ENCODE measurements at regions not wholly inside any gene's neighbourhood (a gene's known extent, or its start where the extent isn't known, plus 50 kb on each side); places are given as distances from the start of the nearest gene placed in this dataset.

DNA sequence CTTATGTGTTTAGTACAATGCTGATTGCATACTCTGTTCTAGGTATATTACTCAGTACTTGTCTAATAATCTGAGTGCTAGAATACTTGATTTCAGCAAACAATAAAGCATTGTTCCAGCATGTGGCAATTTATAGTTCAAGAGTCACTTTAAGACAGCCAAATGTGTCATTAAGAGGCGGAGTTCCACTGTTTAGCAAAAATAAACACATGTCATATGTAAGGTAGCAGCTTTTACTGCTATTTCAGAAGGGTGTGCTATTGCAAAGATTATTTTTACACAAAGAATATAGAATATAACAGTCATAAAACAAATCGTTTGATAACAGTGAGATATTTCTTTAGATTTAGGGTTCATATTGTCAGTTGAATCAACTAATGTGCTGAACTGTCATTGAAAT, 358.7 kb downstream of the TUSC7 start:
- DNase-seq (no peak), ATAC-seq (ENCODE audit: insufficient read depth, low FRiP score) (no peak)
- TF ChIP-seq, protein P1, sequence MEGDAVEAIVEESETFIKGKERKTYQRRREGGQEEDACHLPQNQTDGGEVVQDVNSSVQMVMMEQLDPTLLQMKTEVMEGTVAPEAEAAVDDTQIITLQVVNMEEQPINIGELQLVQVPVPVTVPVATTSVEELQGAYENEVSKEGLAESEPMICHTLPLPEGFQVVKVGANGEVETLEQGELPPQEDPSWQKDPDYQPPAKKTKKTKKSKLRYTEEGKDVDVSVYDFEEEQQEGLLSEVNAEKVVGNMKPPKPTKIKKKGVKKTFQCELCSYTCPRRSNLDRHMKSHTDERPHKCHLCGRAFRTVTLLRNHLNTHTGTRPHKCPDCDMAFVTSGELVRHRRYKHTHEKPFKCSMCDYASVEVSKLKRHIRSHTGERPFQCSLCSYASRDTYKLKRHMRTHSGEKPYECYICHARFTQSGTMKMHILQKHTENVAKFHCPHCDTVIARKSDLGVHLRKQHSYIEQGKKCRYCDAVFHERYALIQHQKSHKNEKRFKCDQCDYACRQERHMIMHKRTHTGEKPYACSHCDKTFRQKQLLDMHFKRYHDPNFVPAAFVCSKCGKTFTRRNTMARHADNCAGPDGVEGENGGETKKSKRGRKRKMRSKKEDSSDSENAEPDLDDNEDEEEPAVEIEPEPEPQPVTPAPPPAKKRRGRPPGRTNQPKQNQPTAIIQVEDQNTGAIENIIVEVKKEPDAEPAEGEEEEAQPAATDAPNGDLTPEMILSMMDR (IDR thresholded peaks at IDR 0.05; ENCODE audit: control extremely low read depth, extremely low read depth), result no peak
- no peaks in the 10 kb centered on the region for H3K27me3 ChIP-seq (ENCODE audit: control insufficient read depth in 3 of 3, insufficient read depth in 3 of 3, low read length in 2 of 3)
- H3K27ac ChIP-seq (ENCODE audit: low read depth in 1 of 2, low read length in 1 of 2), result no peak overlapping the region
- no peaks in the 10 kb centered on the region for H3K9me3 ChIP-seq (ENCODE audit: control insufficient read depth in 4 of 4, insufficient read depth in 3 of 4, low read length in 3 of 4)
- 78 to 84% methylated on average over 2 of the region's 2 CpGs for WGBS, 2 donors
- no peak overlapping the region for H3K9ac ChIP-seq (ENCODE audit: insufficient read depth in 1 of 2, low read length in 2 of 2)
- H3K4me3 ChIP-seq, result no peak overlapping the region
- peaks cover 0 to 2% (median 0%) of the 10 kb centered on the region in 5 donors for H3K4me1 ChIP-seq (ENCODE audit: control insufficient read depth in 5 of 5, insufficient read depth in 5 of 5, low read length in 5 of 5)
- no peaks in the 10 kb centered on the region for H3K36me3 ChIP-seq (ENCODE audit: control insufficient read depth in 4 of 4, insufficient read depth in 4 of 4, low read length in 4 of 4)

DNA sequence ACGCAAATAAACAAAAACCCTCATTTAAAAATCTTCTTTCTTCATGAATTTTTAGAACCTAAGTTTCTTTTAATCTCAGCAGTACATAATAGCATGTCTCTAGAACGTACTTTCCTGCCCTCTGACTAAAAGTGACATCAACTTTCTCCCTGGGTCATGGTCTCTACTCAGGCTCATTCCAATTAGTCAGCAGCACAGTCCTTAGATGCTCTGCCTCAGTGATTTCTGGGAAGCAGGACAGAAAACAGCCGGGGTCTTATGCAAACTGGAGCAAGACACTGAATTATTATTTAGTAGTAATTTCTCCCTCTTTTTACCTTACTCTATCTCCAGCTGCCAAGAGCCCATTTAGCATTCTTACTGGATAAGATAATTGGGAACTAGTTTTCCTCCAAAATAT, 365.2 kb downstream of the TUSC7 start:
- DNase-seq (no peak), ATAC-seq (ENCODE audit: insufficient read depth, low FRiP score) (no peak)
- no peaks in the 10 kb centered on the region for H3K4me1 ChIP-seq (ENCODE audit: control insufficient read depth in 5 of 5, insufficient read depth in 5 of 5, low read length in 5 of 5)
- no peak overlapping the region for H3K4me3 ChIP-seq
- WGBS, 2 donors, result 65 to 74% methylated on average over 3 of the region's 3 CpGs
- no peaks in the 10 kb centered on the region for H3K27me3 ChIP-seq (ENCODE audit: control insufficient read depth in 3 of 3, insufficient read depth in 3 of 3, low read length in 2 of 3)
- no peak overlapping the region for H3K9ac ChIP-seq (ENCODE audit: insufficient read depth in 1 of 2, low read length in 2 of 2)
- H3K27ac ChIP-seq (ENCODE audit: low read depth in 1 of 2, low read length in 1 of 2), result no peak overlapping the region
- TF ChIP-seq, protein P1 (IDR thresholded peaks at IDR 0.05; ENCODE audit: control extremely low read depth, extremely low read depth), result no peak
- no peaks in the 10 kb centered on the region for H3K9me3 ChIP-seq (ENCODE audit: control insufficient read depth in 4 of 4, insufficient read depth in 3 of 4, low read length in 3 of 4)
- H3K36me3 ChIP-seq (ENCODE audit: control insufficient read depth in 4 of 4, insufficient read depth in 4 of 4, low read length in 4 of 4), result no peaks in the 10 kb centered on the region

DNA sequence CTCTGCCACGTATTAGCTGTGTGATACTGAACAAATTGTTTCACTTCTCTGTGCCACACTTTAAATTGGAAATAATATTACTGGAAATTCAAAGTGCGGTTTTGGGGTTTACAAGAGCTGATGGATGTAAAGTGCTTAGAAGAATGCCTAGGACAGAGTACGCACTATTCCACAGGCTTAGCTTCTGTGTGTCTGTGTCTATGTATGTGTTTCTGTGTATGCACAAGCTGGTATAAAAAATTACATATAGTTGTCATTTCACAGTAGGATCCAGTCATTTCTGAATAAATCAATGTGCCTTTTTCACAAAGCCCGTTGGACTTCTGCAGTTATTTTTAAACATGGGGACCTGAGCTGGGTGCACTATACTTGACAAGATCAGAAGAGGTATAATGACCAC, 370.4 kb downstream of the TUSC7 start:
- Histone ChIP-seq H3K9me3 (ENCODE audit: control insufficient read depth in 4 of 4, insufficient read depth in 3 of 4, low read length in 3 of 4) (no peaks in the 10 kb centered on the region), H3K9ac (ENCODE audit: insufficient read depth in 1 of 2, low read length in 2 of 2) (no peak overlapping the region), H3K36me3 (ENCODE audit: control insufficient read depth in 4 of 4, insufficient read depth in 4 of 4, low read length in 4 of 4) (no peaks in the 10 kb centered on the region), H3K4me3 (no peak overlapping the region), H3K27me3 (ENCODE audit: control insufficient read depth in 3 of 3, insufficient read depth in 3 of 3, low read length in 2 of 3) (no peaks in the 10 kb centered on the region), H3K27ac (ENCODE audit: low read depth in 1 of 2, low read length in 1 of 2) (no peak overlapping the region), H3K4me1 (ENCODE audit: control insufficient read depth in 5 of 5, insufficient read depth in 5 of 5, low read length in 5 of 5) (no peaks in the 10 kb centered on the region)
- DNase-seq, result no peak
- WGBS, 2 donors, result 79 to 90% methylated on average over 4 of the region's 4 CpGs
- TF ChIP-seq, protein P1 (IDR thresholded peaks at IDR 0.05; ENCODE audit: control extremely low read depth, extremely low read depth), result no peak
- no peak for ATAC-seq (ENCODE audit: insufficient read depth, low FRiP score)

DNA sequence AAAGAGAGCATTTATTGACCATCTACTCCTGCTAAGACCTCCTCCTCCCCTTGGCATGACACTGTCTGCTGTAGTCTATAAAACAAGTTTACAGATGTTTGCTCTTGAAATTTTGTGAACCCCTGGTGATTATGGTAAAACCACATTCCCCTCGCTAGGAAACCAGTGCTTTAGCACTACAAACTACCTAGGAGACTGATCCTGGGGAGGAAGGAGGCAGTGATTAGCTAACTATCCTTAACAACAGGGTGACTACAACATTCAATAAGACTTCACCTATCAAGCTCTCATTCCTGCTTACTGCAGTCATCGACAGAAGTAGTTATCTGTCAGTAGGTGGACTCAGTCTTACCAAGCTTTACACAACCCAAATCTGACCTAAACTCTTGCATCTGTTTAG, 371.3 kb downstream of the TUSC7 start:
- no peak overlapping the region for H3K27ac ChIP-seq (ENCODE audit: low read depth in 1 of 2, low read length in 1 of 2)
- H3K4me1 ChIP-seq (ENCODE audit: control insufficient read depth in 5 of 5, insufficient read depth in 5 of 5, low read length in 5 of 5), result no peaks in the 10 kb centered on the region
- no peak overlapping the region for H3K9ac ChIP-seq (ENCODE audit: insufficient read depth in 1 of 2, low read length in 2 of 2)
- ATAC-seq (ENCODE audit: insufficient read depth, low FRiP score) (no peak), DNase-seq (no peak)
- H3K36me3 ChIP-seq (ENCODE audit: control insufficient read depth in 4 of 4, insufficient read depth in 4 of 4, low read length in 4 of 4), result no peaks in the 10 kb centered on the region
- H3K9me3 ChIP-seq (ENCODE audit: control insufficient read depth in 4 of 4, insufficient read depth in 3 of 4, low read length in 3 of 4), result no peaks in the 10 kb centered on the region
- H3K4me3 ChIP-seq, result no peak overlapping the region
- H3K27me3 ChIP-seq (ENCODE audit: control insufficient read depth in 3 of 3, insufficient read depth in 3 of 3, low read length in 2 of 3), result no peaks in the 10 kb centered on the region
- TF ChIP-seq, protein P1 (IDR thresholded peaks at IDR 0.05; ENCODE audit: control extremely low read depth, extremely low read depth), result no peak
- 72 to 87% methylated on average over 2 of the region's 2 CpGs for WGBS, 2 donors
